T47D (cell line): ENCODE measurements at regions not wholly inside any gene's neighbourhood (a gene's known extent, or its start where the extent isn't known, plus 50 kb on each side); places are given as distances from the start of the nearest gene placed in this dataset.
A peak's percentile ranks its signal among the peaks of the same experiment; 100 is the strongest.

Source experiments
- DNase-seq, 2 experiments: peaks; one replicate each; pipeline versions ENCODE4 v3.0.0 to v3.0.0-alpha.2; 2011 to 2012; ENCODE audit warnings: low read depth in 1 of 2, low spot score in 1 of 2
- JUND ChIP-seq: IDR thresholded peaks from 2 replicates; pipeline ENCODE4 v1.6.1; 2012; ENCODE audit warnings: low read depth
- in situ Hi-C: cut with HindIII; loops from 2 replicates; pipeline ENCODE4 v1.10.0; 2016; ENCODE audit warnings: low sequenced_read_pairs, low pct_unique_long_range_greater_than_20kb

DNA sequence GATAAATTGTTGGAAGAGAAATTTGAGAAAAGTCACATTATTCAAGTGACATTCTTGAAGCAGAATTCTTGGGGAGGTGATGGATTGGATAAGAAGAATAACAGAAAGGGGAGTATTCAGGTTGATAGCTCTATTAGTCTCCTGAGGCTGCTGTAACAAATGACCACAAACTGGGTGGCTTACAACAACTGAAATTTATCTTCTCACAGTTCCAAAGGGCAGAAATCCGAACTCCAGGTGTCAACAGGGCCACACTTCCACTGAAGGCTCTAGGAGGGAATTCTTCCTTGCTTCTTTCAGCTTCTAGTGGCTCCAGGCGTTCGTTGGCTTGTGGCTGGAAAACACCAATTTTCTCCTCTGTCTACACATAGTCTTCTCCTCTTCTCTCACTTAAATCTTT lies 99.8 kb downstream of the TES start:
- TF ChIP-seq JUND: no peak
- DNase-seq: no peak
- in situ Hi-C loops: no loop called here

DNA sequence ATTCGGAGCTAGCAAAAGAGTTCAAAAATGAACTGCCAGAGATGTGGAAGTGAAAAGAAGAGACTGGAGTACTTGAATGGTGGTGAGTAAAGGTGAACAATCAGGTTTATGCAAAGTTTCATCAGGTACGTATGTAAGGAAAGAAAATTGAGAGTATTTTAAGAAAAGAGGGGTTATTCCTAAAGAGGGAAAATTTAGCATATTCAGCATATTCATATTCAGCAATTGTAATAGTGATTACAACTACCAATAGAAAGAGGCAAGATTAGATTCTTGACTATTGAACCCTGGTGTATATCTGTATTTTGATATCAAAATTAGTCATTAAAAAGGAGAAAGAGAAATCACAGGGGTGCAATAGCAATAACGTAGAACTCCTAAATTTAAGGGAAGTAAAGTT lies 100.9 kb downstream of the TES start:
- TF ChIP-seq JUND: no peak
- in situ Hi-C loops: no loop called here
- DNase-seq: no peak

DNA sequence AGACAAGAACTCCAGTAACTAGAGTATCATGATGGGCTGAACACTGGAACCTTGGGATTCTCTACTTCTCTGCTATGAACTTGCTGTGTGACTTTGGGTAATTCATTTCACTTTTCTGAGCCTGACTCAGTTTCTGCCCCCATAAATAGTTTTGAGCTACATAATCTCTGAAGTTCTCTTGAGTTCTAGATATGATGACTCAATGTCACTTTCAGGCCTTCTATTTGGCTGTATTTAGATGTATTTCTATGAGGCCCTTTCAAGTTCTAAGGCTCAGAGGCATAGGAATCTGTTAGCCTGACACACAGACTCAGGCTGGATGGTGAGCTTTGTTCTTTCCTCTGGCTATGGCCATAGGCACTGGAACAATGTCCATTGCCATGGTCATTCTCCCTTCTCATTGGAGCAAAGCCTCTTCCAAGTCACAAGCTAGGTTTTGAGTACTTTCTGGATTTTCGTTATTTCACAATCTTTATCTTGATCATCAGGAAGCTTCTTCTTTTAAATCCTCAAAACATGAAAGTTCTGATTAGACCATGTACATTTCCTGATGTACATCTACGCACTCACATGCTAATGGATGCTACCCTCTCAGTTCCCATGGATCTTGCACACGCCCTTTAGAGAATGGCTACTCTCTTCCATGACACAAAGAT lies 101.6 kb downstream of the TES start:
- no peak for TF ChIP-seq JUND
- in situ Hi-C loops: no loop called here
- DNase-seq: no peak

DNA sequence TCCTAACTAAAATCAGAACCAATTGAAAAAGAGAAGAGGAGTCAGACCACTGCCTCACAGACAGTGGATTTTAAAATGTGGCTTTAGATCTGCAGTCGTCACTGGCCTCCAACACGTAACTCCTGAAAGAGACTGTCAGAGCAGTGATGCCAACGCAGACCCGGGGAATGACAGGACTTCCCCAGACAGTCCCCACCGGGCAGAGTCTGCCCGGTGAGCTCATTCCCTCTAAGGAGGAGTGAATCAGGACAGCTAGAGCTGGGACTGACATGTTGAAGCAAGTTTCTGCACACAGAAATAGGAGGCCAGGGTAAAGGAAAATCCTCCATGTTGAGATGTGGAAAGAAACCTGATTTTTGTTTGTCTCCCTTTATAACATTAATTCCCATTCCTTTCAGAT lies 105.0 kb downstream of the TES start:
- TF ChIP-seq JUND: no peak
- no peak for DNase-seq
- in situ Hi-C loops: no loop called here

DNA sequence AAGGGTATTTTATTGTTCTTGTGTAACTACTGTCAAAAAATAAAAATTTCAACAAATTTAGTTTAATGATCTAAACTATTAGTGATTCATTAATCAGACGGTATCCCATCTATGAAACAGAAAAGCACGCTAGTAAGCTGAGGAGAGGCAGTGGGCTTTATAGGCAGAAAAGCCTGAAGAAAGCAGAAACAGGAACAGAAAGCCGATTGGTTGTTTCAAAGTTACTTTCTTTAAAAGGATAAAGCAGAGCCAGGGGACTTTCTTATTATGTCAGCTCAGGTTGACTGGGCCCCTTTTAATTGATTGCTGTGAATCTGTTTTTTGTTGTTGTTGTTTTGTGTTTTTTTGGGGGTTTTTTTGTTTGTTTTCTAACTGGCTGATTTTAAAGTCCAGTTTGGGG lies 105.5 kb downstream of the TES start:
- TF ChIP-seq JUND: no peak
- no peak for DNase-seq
- in situ Hi-C loops: no loop called here

DNA sequence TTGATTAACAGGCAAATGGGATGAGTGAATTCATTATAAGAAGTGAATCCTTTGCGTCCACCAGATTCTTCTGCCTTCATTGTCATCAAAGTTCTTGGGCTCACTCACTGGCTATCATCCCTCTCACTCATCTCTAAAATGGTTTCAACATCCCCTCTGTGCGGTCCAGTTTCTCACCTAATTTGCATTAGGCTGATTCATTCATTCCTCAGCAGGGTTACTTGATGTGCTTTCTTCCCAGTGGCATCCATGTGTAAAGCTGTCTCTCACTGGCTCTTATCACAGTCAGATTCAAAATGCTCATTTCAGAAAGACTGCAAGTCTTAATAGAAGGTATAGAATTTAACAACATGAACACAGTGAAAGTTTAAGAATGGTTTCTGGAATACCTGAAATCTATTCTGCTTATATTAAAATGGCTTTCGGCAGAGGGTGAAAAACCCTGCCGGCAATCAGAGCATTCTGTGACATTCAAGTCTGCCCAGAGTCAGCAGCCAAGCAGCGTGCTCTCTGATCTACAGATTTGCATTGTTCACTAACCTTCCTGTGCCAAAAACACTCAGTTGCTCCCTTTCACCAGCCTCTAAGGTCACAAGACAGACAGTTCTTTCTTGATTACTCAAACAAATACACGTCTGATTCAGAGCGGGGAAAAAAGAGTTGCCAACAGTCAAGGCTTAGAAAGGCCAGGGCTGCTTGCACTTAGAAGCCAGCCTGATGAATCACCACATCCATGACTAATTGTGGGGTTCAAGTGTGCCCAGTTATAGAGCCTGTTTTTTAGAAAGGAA lies 106.7 kb downstream of the TES start:
- no peak for TF ChIP-seq JUND
- peak in 1 of 2 experiments; percentile 9 for DNase-seq
- in situ Hi-C loops: no loop called here

DNA sequence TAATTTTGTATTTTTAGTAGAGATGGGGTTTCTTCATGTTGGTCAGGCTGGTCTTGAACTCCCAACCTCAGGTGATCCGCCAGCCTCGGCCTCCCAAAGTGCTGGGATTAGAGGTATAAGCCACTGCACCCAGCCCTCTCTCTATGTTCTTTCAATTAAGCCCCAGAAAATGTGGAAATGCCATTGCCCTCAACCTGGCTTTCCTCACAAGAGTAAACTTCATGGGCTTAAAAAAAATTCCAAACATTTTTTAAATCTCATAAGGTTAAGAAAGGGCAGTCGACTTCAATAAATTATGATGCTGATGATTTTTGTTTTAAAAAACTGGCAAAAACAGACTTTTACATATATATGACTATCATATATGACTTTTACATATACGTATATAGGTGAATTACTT lies 107.6 kb downstream of the TES start:
- no peak for TF ChIP-seq JUND
- in situ Hi-C loops: no loop called here
- DNase-seq: no peak

DNA sequence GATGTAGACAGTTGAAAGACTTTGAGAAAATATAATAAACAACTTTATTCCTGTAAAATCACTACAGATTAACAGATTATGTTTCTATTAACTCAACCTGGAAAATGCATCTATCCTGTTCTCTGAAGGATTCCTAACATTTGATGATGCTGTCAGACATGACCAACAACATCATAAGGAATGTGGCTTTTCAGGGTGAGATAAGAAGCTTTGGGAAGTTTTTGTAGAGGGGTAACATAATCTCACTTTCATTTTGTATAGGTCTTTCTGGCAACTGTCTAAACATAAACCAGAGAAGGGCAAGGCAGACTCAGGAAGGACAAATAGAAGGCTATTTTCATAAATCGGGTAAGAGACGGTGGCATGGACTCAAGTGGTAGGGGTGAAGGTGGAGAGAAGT lies 112.2 kb downstream of the TES start:
- in situ Hi-C loops: no loop called here
- TF ChIP-seq JUND: no peak
- DNase-seq: no peak

DNA sequence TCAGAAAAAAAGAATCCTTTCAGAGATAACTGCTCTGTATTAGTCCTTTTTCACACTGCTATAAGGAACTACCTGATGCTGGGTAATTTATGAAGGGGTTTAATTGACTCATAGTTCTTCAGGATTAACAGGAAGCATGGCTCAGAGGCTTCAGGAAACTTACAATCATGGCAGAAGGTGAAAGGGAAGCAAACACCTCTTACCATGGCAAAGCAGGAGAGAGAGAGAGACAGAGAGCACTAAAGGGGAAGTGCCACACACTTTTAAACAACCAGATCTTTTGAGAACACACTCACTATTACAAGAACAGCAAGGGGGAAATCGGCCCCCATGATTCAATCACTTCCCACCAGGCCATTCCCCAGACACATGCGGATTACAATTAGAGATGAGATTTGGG lies 114.2 kb downstream of the TES start:
- TF ChIP-seq JUND: no peak
- in situ Hi-C loops: no loop called here
- DNase-seq: no peak

DNA sequence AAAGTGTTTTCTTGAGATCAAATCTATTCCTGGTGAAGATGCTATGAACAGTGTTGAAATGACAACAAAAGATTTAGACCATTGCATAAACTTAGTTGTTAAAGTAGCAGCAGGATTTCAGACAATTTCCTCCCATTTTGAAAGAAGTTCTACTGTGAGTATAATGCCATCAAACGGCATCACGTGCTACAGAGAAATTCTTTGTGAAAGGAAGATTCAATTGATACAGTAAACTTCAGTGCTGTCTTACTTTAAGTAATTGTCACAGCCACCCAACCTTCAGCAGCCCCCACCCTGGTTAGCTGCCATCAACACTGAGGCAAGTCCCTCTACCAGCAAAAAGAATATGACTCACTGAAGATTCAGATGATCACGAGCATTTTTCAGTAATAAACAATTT lies 115.2 kb downstream of the TES start:
- TF ChIP-seq JUND: no peak
- in situ Hi-C loops: no loop called here
- no peak for DNase-seq

DNA sequence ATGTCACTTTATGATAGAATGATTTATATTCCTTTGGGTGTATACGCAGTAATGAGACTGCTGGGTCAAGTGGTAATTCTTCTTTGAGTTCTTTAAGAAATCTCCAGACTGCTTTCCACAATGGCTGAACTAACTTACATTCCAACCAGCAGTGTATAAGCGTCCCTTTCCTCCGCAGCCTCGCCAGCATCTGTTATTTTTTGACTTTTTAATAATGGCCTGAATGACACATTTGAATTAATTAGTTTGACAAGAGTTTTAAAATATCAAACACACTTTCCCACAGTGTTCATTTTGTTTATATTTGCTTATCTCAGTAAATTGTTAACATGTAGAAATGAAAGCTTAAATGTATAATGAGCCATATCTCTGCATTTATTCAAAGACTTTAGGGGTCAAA lies 116.8 kb downstream of the TES start:
- TF ChIP-seq JUND: no peak
- in situ Hi-C loops: no loop called here
- no peak for DNase-seq

DNA sequence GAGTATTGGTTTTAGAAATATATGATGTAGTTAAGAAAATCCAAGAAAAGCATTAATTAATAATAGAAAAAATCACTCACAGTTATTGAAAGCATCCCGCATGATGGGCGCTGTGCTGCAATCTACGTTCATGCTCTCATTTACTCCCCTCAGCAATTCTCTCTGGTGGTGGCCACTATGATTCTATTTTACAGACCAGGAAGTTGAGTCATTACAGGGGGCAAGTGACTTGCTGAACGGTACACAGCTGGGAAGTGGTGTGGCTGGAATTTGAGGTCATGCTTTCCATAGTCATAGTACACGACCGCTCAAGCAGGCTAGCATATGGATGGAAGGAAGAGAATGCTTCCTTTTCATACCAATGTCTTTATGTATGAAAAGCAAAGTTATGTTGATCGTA lies 117.4 kb downstream of the TES start:
- TF ChIP-seq JUND: no peak
- in situ Hi-C loops: no loop called here
- no peak for DNase-seq

DNA sequence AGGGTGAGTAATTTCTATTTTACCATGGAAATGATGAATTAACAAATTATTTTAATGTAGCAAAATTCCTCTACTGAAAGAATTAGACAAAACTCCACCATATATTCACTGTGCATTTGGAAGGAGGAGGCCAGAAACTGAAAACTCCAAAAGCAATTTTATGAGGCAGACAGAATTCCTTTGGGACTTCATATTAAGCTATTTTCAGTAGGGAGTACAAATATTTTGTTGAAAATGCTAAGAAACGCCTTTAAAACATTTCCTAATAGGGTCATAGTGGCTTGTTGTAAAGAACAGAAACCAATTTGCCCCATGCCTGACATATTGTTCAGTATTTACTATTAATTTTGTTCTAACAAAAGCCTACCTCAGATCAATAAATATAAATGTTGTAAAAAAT lies 117.8 kb downstream of the TES start:
- no peak for TF ChIP-seq JUND
- no peak for DNase-seq
- in situ Hi-C loops: no loop called here
